T-helper 1 cell treated with Interleukin-12 subunit alpha and Interleukin-12 subunit beta and Interleukin-4 antibody, amounts not matched to agents 30 μg/mL and 1 μg/mL, for 36 hours (primary cell): ENCODE measurements at regions not wholly inside any gene's neighbourhood (a gene's known extent, or its start where the extent isn't known, plus 50 kb on each side); places are given as distances from the start of the nearest gene placed in this dataset.

ENCODE experiments used
- H3K27ac Mint-ChIP-seq: one replicate; pipeline ENCODE4 v1.8.0; 2021; ENCODE audit warnings: mild to moderate bottlenecking, mixed read lengths
- H3K27me3 Mint-ChIP-seq: one replicate; pipeline ENCODE4 v1.8.0; 2021; ENCODE audit warnings: low read depth, mixed read lengths
- H3K36me3 Mint-ChIP-seq: one replicate; pipeline ENCODE4 v1.8.0; 2021; ENCODE audit warnings: low read depth, mixed read lengths
- H3K4me1 Mint-ChIP-seq: one replicate; pipeline ENCODE4 v1.8.0; 2021; ENCODE audit warnings: low read depth, mixed read lengths
- H3K4me3 Mint-ChIP-seq: one replicate; pipeline ENCODE4 v1.8.0; 2021; ENCODE audit warnings: mild to moderate bottlenecking, moderate library complexity, mixed read lengths
- H3K9me3 Mint-ChIP-seq: one replicate; pipeline ENCODE4 v1.8.0; 2021; ENCODE audit warnings: mixed read lengths

DNA sequence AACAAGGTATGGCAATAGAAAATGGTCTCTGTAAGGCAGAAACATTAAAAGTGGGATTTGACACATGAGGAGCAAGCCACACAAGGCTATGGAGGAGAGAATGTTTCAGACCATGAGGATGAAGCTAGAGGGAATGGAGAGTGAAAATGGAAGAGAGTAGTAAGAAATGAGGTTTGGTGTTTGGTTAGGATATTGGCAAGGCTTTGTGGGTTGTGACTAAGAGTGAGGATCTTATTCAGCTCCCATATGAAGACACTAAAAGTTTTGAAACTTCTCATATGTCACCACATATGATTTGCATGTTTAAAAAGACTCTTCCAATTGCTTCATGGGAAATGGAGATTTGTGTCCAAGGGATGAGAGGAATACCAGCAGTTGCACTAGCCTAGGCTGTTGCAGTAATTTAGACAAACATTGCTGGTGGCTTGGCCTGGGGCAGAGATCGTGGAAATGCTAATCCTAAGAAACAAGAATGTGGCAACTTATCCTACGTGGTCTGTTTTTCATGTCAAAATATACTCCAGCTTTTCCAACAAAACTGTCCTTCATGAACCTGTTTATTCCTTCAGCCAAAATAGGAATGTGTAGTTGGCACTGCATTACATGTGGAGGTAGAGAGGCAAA, 749.0 kb downstream of the PDCD6IP start:
- Mint-ChIP-seq H3K9me3 (no peaks in the 10 kb centered on the region), H3K36me3 (no peaks in the 10 kb centered on the region), H3K4me1 (no peaks in the 10 kb centered on the region), H3K27ac (no peak overlapping the region), H3K4me3 (no peak overlapping the region), H3K27me3 (no peaks in the 10 kb centered on the region)

DNA sequence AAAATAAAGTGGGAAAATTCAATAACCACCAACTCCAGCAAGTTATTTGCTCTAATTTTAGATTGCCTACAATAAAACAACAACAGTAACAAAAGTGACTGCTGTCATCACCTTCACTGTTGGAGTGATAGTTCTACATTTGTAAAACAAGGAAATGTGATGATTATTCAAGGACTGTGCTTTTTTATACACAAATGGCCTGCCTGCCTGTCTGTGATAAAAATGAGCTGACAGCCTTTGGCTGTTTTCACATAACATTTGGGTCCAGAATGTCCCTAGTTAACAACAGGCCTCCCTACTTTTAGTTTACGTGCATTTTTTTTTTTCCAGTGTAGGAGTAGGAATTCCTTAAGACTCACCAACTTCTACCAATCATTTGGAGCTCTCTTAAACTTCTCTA, 768.8 kb downstream of the PDCD6IP start:
- no peaks in the 10 kb centered on the region for H3K4me1 Mint-ChIP-seq
- H3K4me3 Mint-ChIP-seq = no peak overlapping the region
- H3K27me3 Mint-ChIP-seq = no peaks in the 10 kb centered on the region
- no peaks in the 10 kb centered on the region for H3K9me3 Mint-ChIP-seq
- no peaks in the 10 kb centered on the region for H3K36me3 Mint-ChIP-seq
- no peak overlapping the region for H3K27ac Mint-ChIP-seq

DNA sequence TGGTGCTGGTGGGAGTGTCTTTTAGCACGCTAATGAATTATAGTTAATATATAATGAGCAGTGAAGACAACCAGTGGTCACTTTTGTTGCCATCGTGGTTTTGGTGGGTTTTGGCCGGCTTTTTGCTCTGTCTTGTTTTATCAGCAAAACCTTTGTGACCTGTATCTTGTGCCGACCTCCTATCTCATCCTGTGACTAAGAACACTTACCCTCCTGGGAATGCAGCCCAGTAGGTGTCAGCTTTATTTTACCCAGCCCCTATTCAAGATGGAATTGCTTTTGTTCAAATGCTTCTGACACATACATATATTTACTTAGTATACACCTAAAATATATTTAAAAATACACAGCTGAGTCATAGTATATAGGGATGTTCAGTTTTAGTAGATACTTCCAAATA, 770.3 kb downstream of the PDCD6IP start:
- Mint-ChIP-seq H3K4me1 (no peaks in the 10 kb centered on the region), H3K27me3 (no peaks in the 10 kb centered on the region), H3K27ac (no peak overlapping the region), H3K9me3 (no peaks in the 10 kb centered on the region), H3K4me3 (no peak overlapping the region), H3K36me3 (no peaks in the 10 kb centered on the region)

DNA sequence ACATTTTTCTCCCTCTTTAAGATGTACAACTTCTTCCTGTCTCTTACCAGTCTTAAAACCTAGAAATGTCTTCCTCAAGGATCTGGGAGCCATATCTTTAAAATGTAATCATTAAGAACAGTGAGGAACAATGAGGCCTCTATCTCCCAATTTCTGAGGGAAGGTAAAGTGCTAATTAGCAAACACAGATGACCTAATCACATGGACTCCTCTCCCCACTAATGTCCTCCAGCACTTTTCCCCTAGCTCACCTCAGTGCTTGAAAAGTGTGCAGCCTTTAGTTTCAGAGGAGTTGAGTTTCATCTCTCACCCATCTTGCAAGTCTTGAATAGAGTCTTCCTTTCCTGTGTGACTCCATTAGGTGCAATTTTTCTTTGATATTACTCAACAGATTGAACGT, 771.0 kb downstream of the PDCD6IP start:
- H3K4me3 Mint-ChIP-seq = no peak overlapping the region
- no peaks in the 10 kb centered on the region for H3K36me3 Mint-ChIP-seq
- H3K4me1 Mint-ChIP-seq = no peaks in the 10 kb centered on the region
- H3K27ac Mint-ChIP-seq = no peak overlapping the region
- H3K9me3 Mint-ChIP-seq = no peaks in the 10 kb centered on the region
- no peaks in the 10 kb centered on the region for H3K27me3 Mint-ChIP-seq

DNA sequence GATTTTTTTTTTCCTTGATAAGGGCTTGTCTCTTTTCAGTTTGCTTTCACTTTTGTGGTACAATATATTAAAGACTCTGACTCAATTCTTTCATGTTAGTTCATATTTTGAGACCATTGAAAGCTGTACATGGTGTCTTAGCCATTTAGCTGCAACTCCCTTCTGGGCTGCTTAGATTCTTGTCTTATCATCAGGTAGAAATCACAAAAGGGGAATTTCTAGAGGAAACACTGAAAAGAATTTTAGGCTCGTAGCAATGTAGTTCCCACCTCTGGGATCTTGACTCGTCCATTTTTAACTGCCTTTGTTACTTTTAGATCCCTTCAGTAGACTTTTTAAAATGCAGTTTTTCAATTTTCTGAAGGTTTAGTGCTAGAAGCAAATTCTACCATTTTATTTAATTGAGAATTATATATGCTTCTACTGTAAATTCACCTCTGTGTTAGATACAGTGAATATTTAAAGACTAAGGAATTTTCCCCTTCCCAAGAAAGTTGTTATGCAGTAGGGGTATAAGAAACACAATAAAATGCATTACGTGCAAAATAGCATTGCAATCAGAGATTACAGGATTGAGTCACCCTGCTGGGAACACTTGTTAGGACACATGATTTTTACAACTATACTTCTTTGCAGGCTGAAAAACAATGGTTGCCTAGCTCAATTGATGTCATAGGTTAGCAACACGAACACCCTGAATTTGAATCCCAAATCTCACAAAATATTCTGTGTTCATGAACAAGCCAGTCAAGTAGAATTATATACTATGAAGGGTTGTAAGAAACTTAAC, 772.7 kb downstream of the PDCD6IP start:
- no peak overlapping the region for H3K4me3 Mint-ChIP-seq
- no peaks in the 10 kb centered on the region for H3K27me3 Mint-ChIP-seq
- no peaks in the 10 kb centered on the region for H3K9me3 Mint-ChIP-seq
- H3K36me3 Mint-ChIP-seq = no peaks in the 10 kb centered on the region
- no peaks in the 10 kb centered on the region for H3K4me1 Mint-ChIP-seq
- H3K27ac Mint-ChIP-seq = no peak overlapping the region

DNA sequence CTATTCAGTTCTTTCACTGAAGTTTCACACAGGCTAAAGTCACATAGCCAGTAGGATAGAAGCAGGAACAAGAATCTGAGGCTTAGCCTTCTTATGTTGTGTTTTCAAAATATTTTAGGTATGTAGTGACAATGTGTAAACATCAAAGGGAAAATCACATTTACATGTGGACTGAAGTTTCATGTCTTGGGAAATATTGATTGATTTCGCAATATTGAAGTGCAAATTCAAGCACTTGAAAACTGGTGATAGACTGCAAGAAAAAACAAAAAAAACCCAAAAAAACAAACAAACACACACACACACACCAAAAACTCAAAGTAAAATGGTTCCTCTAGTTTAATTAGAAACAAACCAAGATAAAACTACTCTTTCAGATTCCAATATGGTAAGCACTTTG, 773.3 kb downstream of the PDCD6IP start:
- H3K9me3 Mint-ChIP-seq = no peaks in the 10 kb centered on the region
- H3K36me3 Mint-ChIP-seq = no peaks in the 10 kb centered on the region
- H3K4me1 Mint-ChIP-seq = no peaks in the 10 kb centered on the region
- no peak overlapping the region for H3K4me3 Mint-ChIP-seq
- no peaks in the 10 kb centered on the region for H3K27me3 Mint-ChIP-seq
- no peak overlapping the region for H3K27ac Mint-ChIP-seq

DNA sequence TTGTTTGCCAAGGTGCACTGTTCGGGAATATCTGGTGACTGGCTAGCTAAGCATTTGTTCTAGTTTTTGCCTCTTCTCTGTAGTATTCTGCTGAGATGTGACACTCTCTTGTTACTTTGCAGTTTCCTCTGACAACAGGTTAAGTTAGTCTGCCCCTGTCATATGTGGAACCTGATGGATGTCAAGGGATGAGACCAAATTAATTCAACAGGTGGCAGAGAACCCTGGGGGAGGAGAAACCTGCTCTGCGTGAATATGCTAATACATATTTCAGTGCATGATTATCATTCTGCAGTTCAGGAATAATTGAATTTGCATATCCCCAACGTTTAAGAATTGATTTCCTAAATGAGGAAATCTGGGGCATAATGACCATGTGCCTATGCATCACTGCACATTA, 777.3 kb downstream of the PDCD6IP start:
- no peaks in the 10 kb centered on the region for H3K36me3 Mint-ChIP-seq
- H3K9me3 Mint-ChIP-seq = no peaks in the 10 kb centered on the region
- H3K4me3 Mint-ChIP-seq = no peak overlapping the region
- no peaks in the 10 kb centered on the region for H3K27me3 Mint-ChIP-seq
- no peak overlapping the region for H3K27ac Mint-ChIP-seq
- no peaks in the 10 kb centered on the region for H3K4me1 Mint-ChIP-seq

DNA sequence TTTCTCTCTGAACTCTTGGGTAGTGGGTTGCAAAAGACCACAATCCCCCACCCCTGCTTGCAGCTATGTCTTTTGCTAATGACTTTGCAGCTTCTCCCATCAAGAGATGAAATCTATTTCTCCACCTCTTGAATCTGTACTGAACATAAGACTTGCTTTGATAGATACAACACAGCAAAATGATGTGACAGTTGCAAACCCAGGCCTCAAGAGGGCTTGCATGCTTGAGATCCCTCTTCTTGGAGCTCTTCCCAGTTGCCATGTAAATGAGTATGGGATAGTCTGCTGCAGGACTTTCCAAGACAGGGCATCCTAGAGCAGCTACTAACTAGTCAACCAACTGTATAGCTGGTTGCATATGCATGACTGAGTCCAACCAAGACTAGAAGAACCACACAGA, 783.6 kb downstream of the PDCD6IP start:
- H3K9me3 Mint-ChIP-seq = no peaks in the 10 kb centered on the region
- H3K27ac Mint-ChIP-seq = no peak overlapping the region
- no peak overlapping the region for H3K4me3 Mint-ChIP-seq
- no peaks in the 10 kb centered on the region for H3K27me3 Mint-ChIP-seq
- H3K36me3 Mint-ChIP-seq = no peaks in the 10 kb centered on the region
- no peaks in the 10 kb centered on the region for H3K4me1 Mint-ChIP-seq

DNA sequence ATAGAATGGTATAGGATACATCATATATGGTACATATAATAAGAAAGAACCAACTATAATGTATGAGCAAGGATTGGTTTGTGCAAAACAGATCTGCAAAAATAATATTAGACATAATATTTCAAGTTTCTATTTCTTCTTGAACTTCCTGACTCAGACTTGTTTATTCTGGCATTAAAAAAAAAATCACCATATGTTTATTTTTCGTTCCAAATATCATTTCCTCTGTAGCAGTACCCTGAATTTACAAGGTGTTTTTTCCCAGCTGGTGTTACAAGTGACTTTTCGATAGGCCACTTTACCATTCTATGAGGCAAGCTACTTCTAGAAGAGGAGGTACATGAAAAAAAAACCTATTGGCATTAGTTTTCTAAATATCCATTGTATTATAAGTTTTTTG, 785.0 kb downstream of the PDCD6IP start:
- Mint-ChIP-seq H3K9me3 (no peaks in the 10 kb centered on the region), H3K36me3 (no peaks in the 10 kb centered on the region), H3K27me3 (no peaks in the 10 kb centered on the region), H3K27ac (no peak overlapping the region), H3K4me1 (no peaks in the 10 kb centered on the region), H3K4me3 (no peak overlapping the region)

DNA sequence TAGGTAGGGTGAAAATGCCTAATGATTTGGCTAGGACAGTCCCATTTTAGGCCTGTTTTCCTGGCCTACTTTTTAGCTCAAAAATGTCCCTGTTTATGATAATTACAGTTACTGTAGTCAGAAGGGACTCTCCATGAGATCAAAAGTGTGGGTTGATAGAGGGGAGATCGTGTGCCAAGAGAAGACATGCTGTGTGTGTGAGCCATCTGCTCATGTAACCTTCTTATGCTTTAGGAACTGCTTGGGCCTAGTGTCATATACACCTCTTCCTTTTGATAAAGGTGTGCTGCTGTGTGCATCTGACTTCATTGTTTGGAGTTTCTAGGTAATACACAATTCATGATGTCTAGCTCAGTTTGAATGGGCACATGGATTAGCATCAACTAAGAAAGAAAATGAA, 786.5 kb downstream of the PDCD6IP start:
- no peaks in the 10 kb centered on the region for H3K36me3 Mint-ChIP-seq
- no peaks in the 10 kb centered on the region for H3K27me3 Mint-ChIP-seq
- H3K4me1 Mint-ChIP-seq = no peaks in the 10 kb centered on the region
- no peaks in the 10 kb centered on the region for H3K9me3 Mint-ChIP-seq
- no peak overlapping the region for H3K27ac Mint-ChIP-seq
- H3K4me3 Mint-ChIP-seq = no peak overlapping the region

DNA sequence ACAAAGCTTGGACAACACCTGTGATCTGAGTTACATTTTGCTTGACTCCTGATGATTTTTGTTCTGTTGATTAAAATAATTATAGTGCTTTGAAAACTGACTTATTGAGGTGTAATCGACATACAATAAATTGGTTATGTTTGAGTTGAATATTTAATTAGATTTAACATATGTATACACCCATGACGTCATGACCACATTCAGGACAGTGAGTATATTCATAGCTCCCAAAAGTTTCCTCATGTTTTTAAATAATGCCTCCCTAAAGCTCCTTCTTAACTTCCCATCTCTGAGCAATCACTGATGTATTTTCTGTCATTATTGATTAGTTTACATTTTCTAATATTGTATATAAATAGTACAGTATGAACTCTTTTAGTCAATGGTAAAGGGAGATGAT, 801.2 kb downstream of the PDCD6IP start:
- Mint-ChIP-seq H3K9me3 (no peaks in the 10 kb centered on the region), H3K27ac (no peak overlapping the region), H3K27me3 (no peaks in the 10 kb centered on the region), H3K36me3 (no peaks in the 10 kb centered on the region), H3K4me1 (no peaks in the 10 kb centered on the region), H3K4me3 (no peak overlapping the region)

DNA sequence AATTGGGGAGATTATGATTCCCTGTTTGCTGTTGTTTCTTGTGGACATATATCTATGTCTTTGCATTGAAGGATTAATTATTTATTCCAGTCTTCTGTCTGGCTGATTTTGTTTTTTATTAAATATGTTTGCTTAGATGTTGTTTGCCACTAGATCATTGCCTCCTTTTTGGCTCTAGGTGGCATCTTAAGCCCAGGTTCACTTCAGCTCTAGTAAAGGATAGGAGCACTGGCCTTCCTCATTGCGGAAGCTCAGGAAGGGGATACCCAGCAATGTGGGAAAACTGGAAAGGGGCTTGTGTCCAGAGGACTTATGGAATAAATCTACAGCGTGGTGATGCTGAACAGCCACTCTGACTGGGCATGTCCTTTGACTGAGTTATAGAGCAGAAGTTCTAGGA, 821.6 kb downstream of the PDCD6IP start:
- Mint-ChIP-seq H3K27ac (no peak overlapping the region), H3K4me3 (no peak overlapping the region), H3K9me3 (peaks cover 5% of the 10 kb centered on the region), H3K4me1 (no peaks in the 10 kb centered on the region), H3K36me3 (no peaks in the 10 kb centered on the region), H3K27me3 (no peaks in the 10 kb centered on the region)

DNA sequence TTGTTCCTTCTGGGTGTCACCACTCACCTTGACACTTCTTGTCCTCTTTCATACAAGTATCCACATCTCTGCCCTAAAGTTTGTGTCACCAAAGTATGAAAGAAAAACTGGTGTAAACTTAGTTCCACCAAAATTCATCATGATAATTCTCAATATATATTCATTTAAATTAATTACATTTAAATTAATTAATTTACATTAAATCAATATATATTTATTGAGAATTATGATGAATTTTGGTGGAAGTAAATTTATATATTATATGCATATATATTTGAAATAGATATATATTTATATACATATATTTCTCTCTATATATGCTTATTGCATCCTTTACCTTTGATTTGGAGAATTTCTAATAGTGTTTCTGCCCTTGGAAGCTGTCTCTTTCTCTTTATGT, 828.3 kb downstream of the PDCD6IP start:
- H3K4me1 Mint-ChIP-seq = no peaks in the 10 kb centered on the region
- H3K9me3 Mint-ChIP-seq = peaks cover under 1% of the 10 kb centered on the region
- no peaks in the 10 kb centered on the region for H3K36me3 Mint-ChIP-seq
- H3K27ac Mint-ChIP-seq = no peak overlapping the region
- H3K27me3 Mint-ChIP-seq = no peaks in the 10 kb centered on the region
- no peak overlapping the region for H3K4me3 Mint-ChIP-seq

DNA sequence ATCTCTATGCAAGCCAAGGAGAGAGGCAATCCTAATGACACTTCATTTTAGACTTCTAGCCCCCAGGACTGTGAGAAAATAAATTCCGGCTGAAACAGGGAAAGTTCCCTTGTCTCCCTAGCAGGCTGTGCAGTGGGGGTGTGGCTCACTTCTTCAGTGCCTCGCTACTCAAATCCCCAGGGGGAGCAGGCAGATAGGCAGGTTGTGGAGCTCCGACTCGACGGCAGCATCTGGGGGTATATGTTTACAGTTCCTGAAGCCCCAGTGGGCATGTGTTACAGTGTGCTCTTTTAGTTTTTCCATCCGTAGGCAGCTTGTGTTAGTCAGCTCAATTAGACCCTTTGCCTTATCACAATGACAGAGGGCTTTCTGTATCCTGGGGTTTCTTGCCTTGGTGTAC, 836.5 kb downstream of the PDCD6IP start:
- Mint-ChIP-seq H3K9me3 (no peaks in the 10 kb centered on the region), H3K4me3 (no peak overlapping the region), H3K4me1 (no peaks in the 10 kb centered on the region), H3K27ac (no peak overlapping the region), H3K36me3 (no peaks in the 10 kb centered on the region), H3K27me3 (no peaks in the 10 kb centered on the region)

DNA sequence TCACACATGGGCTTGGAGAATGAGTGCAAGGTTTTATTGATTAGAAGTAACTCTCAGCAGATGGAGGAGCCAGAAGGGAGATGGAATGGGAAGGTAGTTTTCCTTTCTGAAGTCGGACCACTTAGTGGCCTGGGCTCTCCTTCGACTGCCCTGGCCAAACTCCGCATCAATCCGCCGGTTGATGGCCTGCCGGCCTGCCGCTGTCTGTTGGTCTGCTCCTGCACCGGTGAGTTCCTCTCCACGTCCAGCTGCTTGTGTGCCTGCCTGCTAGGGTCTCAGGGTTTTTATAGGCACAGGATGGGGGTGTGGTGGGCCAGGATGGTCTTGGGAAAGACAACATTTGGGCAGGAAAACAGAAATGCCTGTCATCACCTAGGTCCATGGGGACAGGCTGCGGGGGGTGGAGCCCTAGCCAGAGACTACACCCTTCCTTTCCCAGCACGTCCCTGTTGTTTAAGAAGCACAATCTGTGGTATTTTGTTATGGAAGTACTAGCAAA, 837.0 kb downstream of the PDCD6IP start:
- Mint-ChIP-seq H3K9me3 (no peaks in the 10 kb centered on the region), H3K27ac (no peak overlapping the region), H3K27me3 (no peaks in the 10 kb centered on the region), H3K36me3 (no peaks in the 10 kb centered on the region), H3K4me3 (no peak overlapping the region), H3K4me1 (no peaks in the 10 kb centered on the region)
